DND-41 (cell line): ENCODE measurements at regions not wholly inside any gene's neighbourhood (a gene's known extent, or its start where the extent isn't known, plus 50 kb on each side); places are given as distances from the start of the nearest gene placed in this dataset.

Experiments
- EZH2 ChIP-seq: IDR thresholded peaks from 3 replicates; pipeline ENCODE4 v1.6.1; 2012; ENCODE audit warnings: borderline replicate concordance, low read depth, mild to moderate bottlenecking, moderate library complexity, low read length, inconsistent platforms; ENCODE audit not compliant: severe bottlenecking
- TF ChIP-seq, protein P1 (sequence below): IDR thresholded peaks from 2 replicates; pipeline ENCODE4 v1.5.1; 2012; ENCODE audit warnings: borderline replicate concordance, low read length, moderate library complexity, mild to moderate bottlenecking; ENCODE audit not compliant: poor library complexity, severe bottlenecking; ENCODE audit errors: extremely low read depth

DNA sequence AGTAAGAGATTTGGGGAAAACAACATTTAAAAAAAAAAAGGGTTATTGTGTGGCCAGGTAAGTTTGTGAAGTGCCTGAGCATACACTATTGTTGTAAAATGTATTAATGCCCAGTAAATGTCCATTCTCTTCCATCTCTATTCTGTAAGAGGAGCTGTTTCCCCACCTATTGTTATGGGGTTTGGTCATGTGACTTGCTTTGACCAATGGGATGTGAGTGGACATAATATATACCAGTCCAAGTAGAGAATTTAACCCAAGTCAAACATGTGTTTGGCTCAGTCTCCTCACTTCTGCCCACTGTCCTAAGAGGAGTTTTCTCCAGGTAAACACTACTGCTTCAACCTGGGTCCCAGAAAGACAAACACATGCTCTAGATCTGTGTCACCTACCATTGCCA lies 377.1 kb downstream of the FOXA2 start:
- TF ChIP-seq, protein P1, sequence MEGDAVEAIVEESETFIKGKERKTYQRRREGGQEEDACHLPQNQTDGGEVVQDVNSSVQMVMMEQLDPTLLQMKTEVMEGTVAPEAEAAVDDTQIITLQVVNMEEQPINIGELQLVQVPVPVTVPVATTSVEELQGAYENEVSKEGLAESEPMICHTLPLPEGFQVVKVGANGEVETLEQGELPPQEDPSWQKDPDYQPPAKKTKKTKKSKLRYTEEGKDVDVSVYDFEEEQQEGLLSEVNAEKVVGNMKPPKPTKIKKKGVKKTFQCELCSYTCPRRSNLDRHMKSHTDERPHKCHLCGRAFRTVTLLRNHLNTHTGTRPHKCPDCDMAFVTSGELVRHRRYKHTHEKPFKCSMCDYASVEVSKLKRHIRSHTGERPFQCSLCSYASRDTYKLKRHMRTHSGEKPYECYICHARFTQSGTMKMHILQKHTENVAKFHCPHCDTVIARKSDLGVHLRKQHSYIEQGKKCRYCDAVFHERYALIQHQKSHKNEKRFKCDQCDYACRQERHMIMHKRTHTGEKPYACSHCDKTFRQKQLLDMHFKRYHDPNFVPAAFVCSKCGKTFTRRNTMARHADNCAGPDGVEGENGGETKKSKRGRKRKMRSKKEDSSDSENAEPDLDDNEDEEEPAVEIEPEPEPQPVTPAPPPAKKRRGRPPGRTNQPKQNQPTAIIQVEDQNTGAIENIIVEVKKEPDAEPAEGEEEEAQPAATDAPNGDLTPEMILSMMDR = no peak
- no peak for TF ChIP-seq EZH2
